ENCODE measurements at regions not wholly inside any gene's neighbourhood (a gene's known extent, or its start where the extent isn't known, plus 50 kb on each side); places are given as distances from the start of the nearest gene placed in this dataset.

GRCh38 chr1:208538078-208538477 lies 293.9 kb upstream of the PLXNA2 start:
- H3K4me3 ChIP-seq (ENCODE audit: low read length) = no peak overlapping the region
- no peaks in the 10 kb centered on the region for H3K9me3 Mint-ChIP-seq
- no peak overlapping the region for H3K27ac Mint-ChIP-seq
- peaks cover 3 to 5% of the 10 kb centered on the region in 2 experiments for H3K27me3 ChIP-seq (ENCODE audit: control insufficient read depth in 1 of 2, insufficient read depth in 2 of 2, low read length in 2 of 2)
- H3K4me3 Mint-ChIP-seq = no peak overlapping the region
- no peak overlapping the region for H3K27ac ChIP-seq (ENCODE audit: low read depth in 1 of 2, low read length in 2 of 2)
- no peaks in the 10 kb centered on the region for H3K9me3 ChIP-seq (ENCODE audit: control insufficient read depth in 1 of 2, insufficient read depth in 1 of 2, low read length in 2 of 2)
- ChIA-PET CTCF (no interaction called here), POLR2A (no interaction called here)
- no peak for TF ChIP-seq CTCF (IDR thresholded peaks at IDR 0.05)
- H3K4me1 Mint-ChIP-seq (ENCODE audit: low read depth) = no peaks in the 10 kb centered on the region
- DNase-seq = no peak
- no peaks in the 10 kb centered on the region for H3K36me3 ChIP-seq (ENCODE audit: insufficient read depth, low read length)
- no peaks in the 10 kb centered on the region for H3K4me1 ChIP-seq (ENCODE audit: insufficient read depth, low read length)
- H3K27me3 Mint-ChIP-seq = peaks cover 3% of the 10 kb centered on the region
- intact Hi-C loops (cut with DNase I, micrococcal nuclease) = no loop called here
- ATAC-seq (ENCODE audit: poor library complexity) = no peak
- no peaks in the 10 kb centered on the region for H3K36me3 Mint-ChIP-seq (ENCODE audit: low read depth)

GRCh38 chr1:208538587-208538986 lies 294.4 kb upstream of the PLXNA2 start:
- Histone ChIP-seq H3K27me3 (ENCODE audit: control insufficient read depth in 1 of 2, insufficient read depth in 2 of 2, low read length in 2 of 2) (peaks cover 3 to 5% of the 10 kb centered on the region in 2 experiments), H3K4me3 (ENCODE audit: low read length) (no peak overlapping the region), H3K4me1 (ENCODE audit: insufficient read depth, low read length) (no peaks in the 10 kb centered on the region), H3K36me3 (ENCODE audit: insufficient read depth, low read length) (no peaks in the 10 kb centered on the region), H3K27ac (ENCODE audit: low read depth in 1 of 2, low read length in 2 of 2) (no peak overlapping the region), H3K9me3 (ENCODE audit: control insufficient read depth in 1 of 2, insufficient read depth in 1 of 2, low read length in 2 of 2) (no peaks in the 10 kb centered on the region)
- POLR2A ChIA-PET = no interaction called here
- Mint-ChIP-seq H3K4me3 (no peak overlapping the region), H3K36me3 (ENCODE audit: low read depth) (no peaks in the 10 kb centered on the region), H3K4me1 (ENCODE audit: low read depth) (no peaks in the 10 kb centered on the region), H3K27me3 (peaks cover 5% of the 10 kb centered on the region), H3K27ac (no peak overlapping the region), H3K9me3 (no peaks in the 10 kb centered on the region)
- intact Hi-C loops (cut with DNase I, micrococcal nuclease) = no loop called here
- no peak for TF ChIP-seq CTCF (IDR thresholded peaks at IDR 0.05)
- ATAC-seq (ENCODE audit: poor library complexity) (no peak), DNase-seq (peak in 1 of 14 experiments; percentile 0)
- CTCF ChIA-PET = no interaction called here

GRCh38 chr1:208540724-208541123 lies 296.5 kb upstream of the PLXNA2 start:
- Mint-ChIP-seq H3K4me1 (ENCODE audit: low read depth) (no peaks in the 10 kb centered on the region), H3K27me3 (peaks cover 14% of the 10 kb centered on the region), H3K4me3 (no peak overlapping the region), H3K27ac (no peak overlapping the region), H3K9me3 (no peaks in the 10 kb centered on the region), H3K36me3 (ENCODE audit: low read depth) (no peaks in the 10 kb centered on the region)
- H3K4me3 ChIP-seq (ENCODE audit: low read length) = no peak overlapping the region
- H3K9me3 ChIP-seq (ENCODE audit: control insufficient read depth in 1 of 2, insufficient read depth in 1 of 2, low read length in 2 of 2) = no peaks in the 10 kb centered on the region
- no peaks in the 10 kb centered on the region for H3K4me1 ChIP-seq (ENCODE audit: insufficient read depth, low read length)
- DNase-seq (no peak), ATAC-seq (ENCODE audit: poor library complexity) (no peak)
- peaks cover 0 to 5% of the 10 kb centered on the region in 2 experiments for H3K27me3 ChIP-seq (ENCODE audit: control insufficient read depth in 1 of 2, insufficient read depth in 2 of 2, low read length in 2 of 2)
- no peak overlapping the region for H3K27ac ChIP-seq (ENCODE audit: low read depth in 1 of 2, low read length in 2 of 2)
- intact Hi-C loops (cut with DNase I, micrococcal nuclease) = no loop called here
- ChIA-PET CTCF (no interaction called here), POLR2A (no interaction called here)
- TF ChIP-seq CTCF (IDR thresholded peaks at IDR 0.05) = no peak
- H3K36me3 ChIP-seq (ENCODE audit: insufficient read depth, low read length) = no peaks in the 10 kb centered on the region
